AG08395 (cell line): ENCODE measurements at regions not wholly inside any gene's neighbourhood (a gene's known extent, or its start where the extent isn't known, plus 50 kb on each side); places are given as distances from the start of the nearest gene placed in this dataset.
"Not testable (repeated sequence)": the region's sequence is repeated elsewhere in the genome, so short reads cannot be mapped to it uniquely, and the experiment has no call there.

Experiments used
- DNase-seq: peaks from one replicate; pipeline ENCODE4 v3.0.0; 2012; ENCODE audit warnings: mixed read lengths, low spot score

DNA sequence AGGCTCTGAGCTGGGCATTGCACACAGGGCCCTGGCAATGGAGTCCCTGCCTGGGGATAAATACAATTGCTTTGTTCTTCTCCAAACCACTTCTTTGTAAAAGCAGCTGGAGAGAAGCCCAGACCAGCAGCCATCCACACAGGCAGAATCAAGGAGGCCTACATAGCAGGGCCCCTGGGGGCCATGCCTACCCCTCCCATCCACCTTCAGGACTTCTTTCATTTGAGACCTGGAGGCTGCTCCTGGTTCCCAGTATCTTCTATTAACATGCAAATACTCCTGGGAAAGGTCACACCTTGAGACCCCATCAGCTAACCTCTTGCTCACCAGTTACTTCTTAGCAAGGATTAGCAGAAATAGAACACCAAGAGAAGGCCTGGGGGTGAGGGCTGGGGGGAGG is 511.1 kb downstream of the SOX6 start:
- no peak for DNase-seq

DNA sequence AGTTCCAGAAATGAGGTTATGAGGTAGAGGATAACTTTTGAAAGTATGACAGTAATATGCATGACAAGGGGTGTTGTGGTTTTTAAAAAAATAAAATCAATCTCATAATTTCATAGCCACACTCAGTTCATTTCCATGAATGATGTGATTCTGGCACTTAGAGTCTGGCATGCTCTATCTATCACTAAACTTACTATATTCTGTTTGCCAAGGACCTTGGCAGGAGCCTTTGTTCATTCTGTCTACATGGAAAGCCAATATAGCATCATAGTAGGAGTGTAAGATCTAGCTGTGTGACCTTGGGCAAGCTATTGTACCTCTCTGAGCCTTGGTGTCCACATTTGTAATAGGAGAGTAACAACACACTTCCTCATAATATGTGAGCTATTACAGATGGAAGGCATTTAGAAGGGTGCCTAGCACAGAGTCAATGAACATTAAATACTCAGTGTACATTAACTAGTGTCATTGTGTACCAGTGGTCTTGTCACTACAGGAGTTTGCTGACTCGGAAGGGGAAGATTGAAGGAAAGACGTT is 507.6 kb downstream of the SOX6 start:
- DNase-seq: no peak

DNA sequence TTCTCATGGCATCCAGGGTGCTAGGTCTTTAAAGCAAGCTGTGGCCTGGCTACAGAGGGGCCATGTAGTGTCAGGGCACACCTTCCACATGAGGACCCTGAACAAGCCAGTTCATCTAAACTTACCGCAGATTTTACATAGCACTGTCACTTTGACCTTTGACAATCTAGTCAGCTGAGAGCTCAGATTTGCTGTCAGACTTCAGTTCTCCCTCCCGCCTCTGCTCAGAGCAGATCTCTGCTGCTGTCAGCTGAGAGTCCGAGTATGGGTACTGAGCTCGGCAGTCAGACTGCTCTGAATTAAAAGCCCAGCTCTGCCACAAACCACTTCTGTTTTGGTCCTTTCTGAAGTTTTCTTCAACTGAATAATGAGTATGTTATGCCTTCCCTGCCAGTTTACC is 507.1 kb downstream of the SOX6 start:
- no peak for DNase-seq

- DNase-seq: not testable (repeated sequence)
Measured at GRCh38 chr11:15850335-15850734, 506.0 kb downstream of the SOX6 start.

- DNase-seq: no peak
Measured at GRCh38 chr11:15851051-15851498, 505.3 kb downstream of the SOX6 start.

- no peak for DNase-seq
Measured at GRCh38 chr11:15852179-15852578, 504.2 kb downstream of the SOX6 start.

DNA sequence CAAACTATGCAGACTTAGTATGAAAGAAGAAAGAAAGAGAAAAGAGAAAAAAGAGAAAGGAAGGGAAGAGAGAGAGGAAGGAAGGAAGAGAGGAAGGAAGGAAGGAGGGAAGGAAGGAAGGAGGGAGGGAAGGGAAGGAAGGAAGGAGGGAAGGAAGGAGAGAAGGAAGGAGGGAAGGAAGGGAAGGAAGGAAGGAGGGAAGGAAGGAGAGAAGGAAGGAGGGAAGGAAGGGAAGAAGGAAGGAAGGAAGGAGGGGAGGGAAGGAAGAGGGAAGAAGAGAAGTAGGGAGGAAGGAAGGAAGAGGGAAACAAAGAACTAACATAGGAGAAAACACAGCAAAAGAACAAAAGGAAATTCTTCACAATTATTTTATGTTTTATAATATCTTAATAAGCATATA is 502.1 kb downstream of the SOX6 start:
- DNase-seq: no peak

DNA sequence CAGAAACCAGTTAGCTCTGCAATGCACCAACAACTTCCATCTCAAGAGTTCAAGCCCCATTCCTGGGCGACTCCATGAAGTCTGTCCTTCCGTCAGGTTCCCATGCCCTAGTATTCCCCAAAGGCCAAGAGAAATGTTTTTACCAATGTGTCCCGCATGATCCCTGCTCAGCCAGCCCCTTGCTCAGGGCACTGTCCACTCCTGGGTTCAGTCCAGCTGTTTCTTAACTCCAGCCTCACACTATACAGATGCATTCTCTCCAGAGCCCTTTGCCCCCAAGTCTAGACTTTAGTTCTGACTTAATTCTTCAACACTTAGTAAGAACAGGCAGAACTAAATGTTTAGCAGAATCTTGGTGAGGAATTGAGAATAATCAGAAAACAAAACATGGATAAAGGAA is 497.5 kb downstream of the SOX6 start:
- no peak for DNase-seq

DNA sequence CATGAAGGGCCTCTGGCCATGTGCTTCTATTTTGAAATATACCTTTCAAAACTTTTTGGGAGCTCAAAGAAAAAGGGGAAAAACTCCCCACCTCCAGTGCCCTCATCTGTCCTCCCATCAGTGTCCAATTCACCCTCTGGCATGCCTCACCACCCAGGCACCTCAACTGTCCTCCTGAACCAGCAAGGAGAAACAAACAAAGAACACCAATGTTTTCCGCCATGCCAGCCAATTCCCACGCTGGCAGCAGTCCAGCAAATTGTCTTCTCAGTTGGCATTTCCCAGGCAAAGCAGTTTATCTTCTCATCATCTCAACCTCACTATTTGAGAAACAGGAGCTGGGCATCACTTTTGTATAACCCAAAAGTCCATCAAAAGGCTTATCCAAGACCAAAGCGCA is 496.9 kb downstream of the SOX6 start:
- no peak for DNase-seq

DNA sequence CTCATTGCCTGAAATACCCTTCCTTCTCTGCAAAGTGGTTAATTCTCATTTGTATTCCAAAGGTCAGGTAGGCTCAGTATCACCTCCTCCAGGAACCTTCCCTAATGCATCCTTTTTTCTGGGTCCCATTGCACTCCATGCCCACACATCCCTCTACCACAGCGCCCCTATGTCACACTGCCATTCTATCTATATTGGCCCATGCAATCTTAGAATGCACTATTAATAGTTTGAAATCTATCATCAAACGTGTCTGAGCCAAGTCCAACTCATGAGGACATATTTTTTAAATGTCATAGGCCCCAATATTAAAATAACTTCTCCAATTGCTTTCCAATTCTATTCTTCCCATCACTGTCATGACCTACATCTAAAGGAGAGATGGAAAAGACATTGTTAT is 495.1 kb downstream of the SOX6 start:
- no peak for DNase-seq

DNA sequence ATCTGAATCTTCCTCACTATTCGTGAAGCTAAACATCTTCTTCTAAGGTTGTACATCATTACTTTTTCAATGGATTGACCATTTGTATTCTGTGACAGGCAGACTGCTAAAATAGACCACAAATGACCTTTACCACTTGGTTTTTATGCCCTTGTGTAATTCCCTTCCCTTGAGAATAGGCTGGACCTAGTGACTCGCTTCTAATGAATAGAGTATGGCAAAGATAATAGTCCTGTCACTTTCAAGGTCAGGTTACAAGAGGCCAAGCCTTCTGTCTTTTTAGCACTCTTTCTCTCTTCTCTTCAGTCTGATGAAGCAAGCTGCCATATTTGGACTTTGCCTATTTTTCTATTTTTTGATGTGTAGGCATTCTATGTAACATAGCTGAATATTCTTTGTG is 492.9 kb downstream of the SOX6 start:
- DNase-seq: no peak

GRCh38 chr11:15864026-15864805 is 492.1 kb downstream of the SOX6 start:
- no peak for DNase-seq

DNA sequence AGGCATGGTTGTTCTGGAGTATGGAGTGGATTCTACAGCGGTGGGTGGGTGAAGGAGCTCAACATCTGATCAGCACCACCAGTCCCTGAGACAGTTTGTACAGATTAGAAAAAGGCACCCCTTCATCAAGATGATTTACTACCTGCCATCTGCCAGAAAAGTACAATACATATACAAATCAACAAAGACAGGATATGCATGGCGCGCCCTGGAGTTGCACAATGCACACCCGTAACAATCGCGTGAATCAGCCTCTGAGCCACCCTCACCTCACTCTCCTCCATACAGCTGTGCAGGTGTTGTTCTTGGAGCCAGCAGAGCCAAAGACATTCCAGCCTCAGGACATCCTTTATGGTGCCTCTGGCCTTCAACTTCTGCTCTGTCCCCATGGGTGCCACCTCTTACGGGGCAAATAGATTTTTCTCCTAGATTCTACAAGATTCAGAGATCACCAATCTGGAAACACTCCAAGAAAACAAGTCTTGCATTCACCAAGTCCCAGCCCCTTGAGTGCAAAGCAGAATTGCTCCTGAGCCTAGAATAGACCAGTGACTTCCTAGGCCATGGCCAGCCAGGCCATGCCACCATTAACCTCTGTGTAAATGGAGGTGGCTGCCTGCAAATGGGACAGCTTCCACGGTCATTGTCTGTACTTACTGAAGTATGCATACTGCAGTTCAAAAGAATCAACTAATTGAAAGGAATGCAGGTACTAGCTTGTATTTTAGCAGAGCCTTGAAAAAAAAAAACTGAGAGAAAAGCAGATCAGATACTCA is 490.9 kb downstream of the SOX6 start:
- no peak for DNase-seq

DNA sequence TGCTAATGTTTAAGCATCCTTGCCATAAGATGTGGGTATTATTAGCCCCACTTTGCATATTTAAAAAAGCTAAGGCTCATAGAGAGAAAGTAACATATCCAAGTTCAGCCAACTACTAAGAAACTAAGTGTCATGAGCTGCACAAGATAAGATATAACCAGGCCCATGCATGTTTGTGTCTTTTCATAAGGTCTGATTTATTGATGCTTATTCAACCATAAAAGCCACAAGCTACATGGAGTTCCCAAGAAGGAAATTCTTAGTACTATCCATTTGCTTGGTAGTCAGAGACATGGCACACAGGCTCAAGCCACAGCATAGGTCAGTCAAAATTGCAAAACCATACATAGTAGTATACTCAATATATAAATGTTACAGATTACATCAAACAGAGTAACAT is 488.5 kb downstream of the SOX6 start:
- DNase-seq: no peak

DNA sequence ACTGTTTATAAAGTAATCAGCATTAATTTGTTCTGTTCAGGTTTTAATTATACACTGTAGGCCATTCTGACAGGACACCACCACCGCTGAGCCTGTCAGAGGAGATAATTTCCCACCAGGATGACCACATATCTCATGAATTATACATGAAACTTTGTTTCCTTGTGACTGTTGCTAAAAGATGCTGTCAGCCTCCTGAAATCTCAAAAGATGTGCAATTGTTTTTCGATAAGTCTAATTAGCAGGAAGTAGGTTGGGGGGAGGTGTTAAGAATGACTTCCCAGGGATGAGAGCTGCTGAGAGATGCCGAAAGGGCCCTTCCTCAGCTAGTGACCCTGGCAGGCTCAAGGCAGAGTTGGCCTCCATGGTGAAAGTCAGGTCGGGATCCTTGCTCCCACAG is 485.4 kb downstream of the SOX6 start:
- DNase-seq: no peak

- DNase-seq: no peak
Measured at GRCh38 chr11:15871904-15872626, 484.3 kb downstream of the SOX6 start.

DNA sequence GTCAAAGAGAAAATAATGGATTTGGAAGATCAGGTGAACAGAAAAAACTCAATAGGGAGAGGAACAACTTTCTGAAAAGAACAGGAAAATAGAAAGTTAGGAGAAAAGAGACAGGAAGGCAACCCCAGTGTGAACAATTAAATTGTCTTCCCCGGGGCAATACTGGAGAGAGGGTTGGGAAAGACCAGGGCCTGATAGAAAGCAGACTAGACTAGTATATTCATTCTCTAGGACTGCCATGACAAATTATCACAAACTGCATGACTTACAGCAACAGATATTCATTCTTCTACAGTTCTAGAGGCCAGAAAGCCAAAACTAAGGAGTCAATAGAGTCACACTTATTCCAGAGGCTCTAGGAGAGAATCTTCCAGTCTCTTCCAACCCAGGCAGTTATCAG is 482.8 kb downstream of the SOX6 start:
- DNase-seq: no peak

GRCh38 chr11:15874704-15875103 is 481.6 kb downstream of the SOX6 start:
- DNase-seq: no peak

DNA sequence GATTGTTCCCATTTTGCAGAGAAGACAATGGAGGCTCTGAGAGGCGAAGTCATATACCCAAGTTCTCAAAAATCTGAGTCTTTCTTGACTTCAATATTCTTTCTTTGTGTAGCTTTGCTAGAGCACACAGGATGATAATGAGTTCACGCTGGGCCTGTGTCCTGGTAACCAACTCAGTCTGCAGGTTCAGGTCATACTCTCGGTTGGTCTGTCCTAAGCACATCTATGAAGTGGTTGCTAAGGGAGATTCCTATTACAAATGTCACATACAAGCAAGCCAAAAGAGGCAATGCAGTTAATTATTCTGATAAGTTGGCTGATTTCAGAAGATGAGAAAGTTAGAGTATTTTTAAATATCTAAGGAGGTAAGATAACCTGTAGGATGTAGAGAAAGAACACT is 481.0 kb downstream of the SOX6 start:
- no peak for DNase-seq

GRCh38 chr11:15875943-15876342 is 480.4 kb downstream of the SOX6 start:
- DNase-seq: no peak

- no peak for DNase-seq
Measured at GRCh38 chr11:15878756-15879155, 477.6 kb downstream of the SOX6 start.

GRCh38 chr11:15880291-15880690 is 476.1 kb downstream of the SOX6 start:
- no peak for DNase-seq
